OCI-M2 (cell line): ENCODE measurements at regions not wholly inside any gene's neighbourhood (a gene's known extent, or its start where the extent isn't known, plus 50 kb on each side); places are given as distances from the start of the nearest gene placed in this dataset.

Experiments used
- DNase-seq: peaks from one replicate; lab custom pipeline; 2025; ENCODE audit not compliant: unreplicated experiment; lab: John Stamatoyannopoulos, UW

DNA sequence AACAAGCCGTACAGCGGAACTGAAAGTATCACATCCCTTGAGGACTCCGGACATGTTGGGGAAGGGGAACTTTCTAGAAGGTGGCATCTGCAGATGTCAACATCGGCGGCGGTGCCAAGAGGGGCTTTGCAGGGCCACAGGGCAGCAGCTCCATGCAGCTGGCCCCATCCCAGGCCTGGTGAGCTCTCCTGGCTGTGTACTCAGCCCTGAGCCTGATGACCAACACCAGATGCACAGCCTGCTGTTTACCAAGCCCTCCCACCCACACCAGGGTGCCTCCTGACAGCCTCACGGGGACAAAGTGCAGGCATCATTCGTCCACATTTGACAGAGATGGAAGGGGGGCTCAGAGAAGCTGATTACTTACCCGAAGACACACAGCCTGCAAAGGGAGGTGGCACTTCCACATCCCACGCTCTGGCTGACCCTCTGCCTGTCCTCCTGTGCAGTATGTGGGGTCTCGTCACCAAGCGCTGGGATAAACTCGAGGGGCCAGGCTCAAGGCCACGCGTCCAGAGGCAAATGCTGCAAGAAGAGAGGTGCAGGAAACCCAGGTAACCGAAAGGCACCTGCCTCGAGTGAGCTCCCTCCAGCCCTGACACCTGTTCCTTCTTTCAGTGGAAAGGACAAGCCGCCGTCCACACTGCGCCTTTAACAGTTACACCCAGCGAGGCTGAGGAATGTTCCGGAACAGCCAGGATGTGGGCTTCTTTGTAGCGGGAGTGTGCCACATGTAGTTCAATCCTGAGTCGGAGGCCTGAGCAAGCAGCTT is 69.0 kb upstream of the ASAP2 start:
- no peak for DNase-seq

DNA sequence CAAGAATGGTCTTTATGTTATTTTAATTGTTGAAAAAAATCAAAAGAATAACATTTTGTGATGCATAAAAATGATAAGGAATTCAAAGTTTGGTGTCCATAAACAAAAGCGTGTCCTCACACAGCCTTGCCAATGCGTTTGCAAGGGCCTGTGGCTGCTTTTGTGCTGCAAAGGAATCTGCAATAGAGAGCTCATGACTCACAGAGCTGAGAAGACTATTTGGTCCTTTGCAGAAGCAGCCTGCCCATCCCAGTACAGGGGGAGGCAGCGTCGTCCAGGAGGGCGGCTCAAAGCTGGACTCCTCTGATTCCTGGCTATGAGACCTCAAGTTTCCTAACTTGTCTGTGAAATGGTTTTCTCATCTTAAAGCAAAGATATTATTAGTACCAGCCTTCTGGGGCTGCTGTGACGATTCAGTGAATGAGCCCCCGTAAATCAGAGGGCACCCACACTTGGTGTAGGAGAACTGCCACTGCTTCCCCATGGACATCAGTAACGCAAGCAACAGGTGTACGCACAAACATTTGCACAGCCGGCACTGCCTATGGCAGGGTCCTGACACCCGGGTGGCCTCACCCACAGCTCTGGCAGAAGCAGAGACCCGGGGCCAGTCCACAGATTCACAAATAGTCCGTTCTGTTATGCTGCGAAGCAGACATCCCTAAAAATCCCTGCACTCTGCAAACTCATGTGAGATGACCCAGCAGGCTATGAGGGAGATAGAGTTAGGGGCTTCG is 70.6 kb upstream of the ASAP2 start:
- no peak for DNase-seq

DNA sequence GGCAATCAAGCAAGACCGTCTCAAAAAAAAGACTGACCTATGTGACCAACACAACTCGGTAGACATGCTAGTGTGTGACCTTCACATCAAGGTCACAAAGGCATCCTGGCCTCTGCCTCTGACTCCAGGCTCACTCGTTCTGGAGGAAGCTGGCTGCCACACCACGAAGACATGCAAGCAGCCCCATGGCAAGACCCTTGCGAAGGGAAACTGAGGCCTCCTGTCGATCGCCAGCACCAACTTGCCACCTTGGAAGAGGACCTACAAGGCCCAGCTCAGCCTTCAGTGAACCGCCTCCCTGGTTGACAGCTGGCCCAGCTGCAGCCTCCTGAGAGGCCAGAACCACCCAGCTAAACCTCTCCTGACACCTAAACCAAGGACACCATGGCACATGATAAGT is 79.3 kb upstream of the ASAP2 start:
- DNase-seq: no peak

DNA sequence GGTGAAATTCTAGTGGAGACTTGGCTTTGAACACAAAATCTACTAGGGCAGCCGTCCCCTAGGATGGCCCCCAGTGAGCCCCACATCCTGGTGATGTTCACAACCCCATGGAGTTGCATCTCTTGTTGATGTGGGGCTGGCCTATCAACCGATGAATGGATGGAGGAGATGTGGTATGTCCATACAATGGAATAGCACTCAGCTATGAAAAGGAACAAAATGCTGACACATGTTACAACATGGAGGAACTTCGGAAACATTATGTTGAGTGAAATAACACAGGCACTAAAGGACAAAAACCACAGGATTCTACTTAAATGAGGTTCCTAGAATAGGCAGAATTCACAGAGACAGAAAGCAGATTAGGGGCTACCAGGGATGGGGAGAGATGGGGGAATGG is 80.1 kb upstream of the ASAP2 start:
- no peak for DNase-seq

DNA sequence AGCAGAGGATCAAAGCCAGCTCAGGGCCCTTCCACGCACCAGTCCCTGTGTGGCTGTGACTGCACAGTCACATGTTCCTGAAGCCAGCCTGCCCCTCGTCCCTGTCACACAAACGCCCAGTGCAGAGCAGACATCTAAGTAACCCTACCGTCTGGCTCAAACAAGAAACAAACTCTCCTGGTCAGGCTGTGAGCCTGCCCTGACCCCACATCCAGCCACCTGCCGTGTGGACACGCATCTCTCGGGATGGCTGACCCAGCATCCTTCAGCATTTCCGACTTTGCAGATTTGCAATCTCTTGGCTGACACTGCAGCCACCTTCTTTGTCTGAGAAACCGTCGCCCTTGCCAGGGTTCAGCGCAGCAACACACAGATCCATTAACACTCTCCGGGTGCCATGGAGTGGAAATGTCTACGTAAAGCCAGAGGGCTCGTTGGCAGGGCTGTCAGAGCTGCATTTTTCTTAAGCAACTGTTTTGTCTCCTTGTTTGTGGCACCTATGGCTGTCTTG is 82.3 kb upstream of the ASAP2 start:
- no peak for DNase-seq

DNA sequence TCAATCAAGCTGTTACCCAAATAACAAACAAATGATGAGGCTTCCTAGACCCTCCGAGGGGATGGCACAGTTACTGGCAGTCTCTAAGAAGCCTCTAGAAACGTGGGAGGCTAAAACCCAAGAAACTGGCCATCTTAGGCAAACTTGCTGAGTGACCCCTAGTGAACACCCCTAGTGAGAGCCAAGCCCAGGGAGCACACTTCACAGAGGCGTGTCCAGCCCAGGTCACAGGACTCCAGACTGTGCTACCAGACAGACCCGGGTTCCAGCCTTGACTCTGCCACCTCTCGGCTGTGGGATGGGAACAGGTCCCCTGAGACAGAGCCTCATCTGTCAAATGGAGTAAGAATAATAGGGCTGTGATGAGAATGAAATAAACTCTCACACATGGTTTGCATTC is 83.5 kb upstream of the ASAP2 start:
- no peak for DNase-seq

GRCh38 chr2:9122367-9122766 is 84.2 kb upstream of the ASAP2 start:
- DNase-seq: no peak

- DNase-seq: no peak
Measured at GRCh38 chr2:9118383-9118960, 88.1 kb upstream of the ASAP2 start.

- DNase-seq: no peak
Measured at GRCh38 chr2:9115229-9115628, 91.4 kb upstream of the ASAP2 start.

- no peak for DNase-seq
Measured at GRCh38 chr2:9114458-9114857, 92.2 kb upstream of the ASAP2 start.

DNA sequence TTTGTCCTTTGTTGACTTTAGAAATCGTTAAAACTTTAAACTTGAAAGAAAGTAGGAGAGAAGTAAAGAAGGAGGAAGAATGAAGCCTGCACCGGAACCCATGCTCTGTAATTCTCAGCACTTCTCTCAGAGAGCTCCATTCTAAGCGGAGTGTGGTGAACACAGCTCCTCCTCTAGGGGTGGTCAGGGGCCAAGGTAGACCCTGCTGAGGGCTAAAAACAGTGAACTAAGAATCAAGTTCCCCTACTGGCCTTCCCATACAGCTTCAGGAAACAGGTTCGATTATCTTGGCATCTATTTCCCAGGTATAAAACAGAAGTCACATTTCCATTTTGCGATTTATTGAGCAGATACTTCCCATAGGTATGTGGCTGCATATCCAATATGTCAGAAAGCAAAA is 92.7 kb upstream of the ASAP2 start:
- no peak for DNase-seq

- no peak for DNase-seq
Measured at GRCh38 chr2:9113262-9113661, 93.3 kb upstream of the ASAP2 start.

DNA sequence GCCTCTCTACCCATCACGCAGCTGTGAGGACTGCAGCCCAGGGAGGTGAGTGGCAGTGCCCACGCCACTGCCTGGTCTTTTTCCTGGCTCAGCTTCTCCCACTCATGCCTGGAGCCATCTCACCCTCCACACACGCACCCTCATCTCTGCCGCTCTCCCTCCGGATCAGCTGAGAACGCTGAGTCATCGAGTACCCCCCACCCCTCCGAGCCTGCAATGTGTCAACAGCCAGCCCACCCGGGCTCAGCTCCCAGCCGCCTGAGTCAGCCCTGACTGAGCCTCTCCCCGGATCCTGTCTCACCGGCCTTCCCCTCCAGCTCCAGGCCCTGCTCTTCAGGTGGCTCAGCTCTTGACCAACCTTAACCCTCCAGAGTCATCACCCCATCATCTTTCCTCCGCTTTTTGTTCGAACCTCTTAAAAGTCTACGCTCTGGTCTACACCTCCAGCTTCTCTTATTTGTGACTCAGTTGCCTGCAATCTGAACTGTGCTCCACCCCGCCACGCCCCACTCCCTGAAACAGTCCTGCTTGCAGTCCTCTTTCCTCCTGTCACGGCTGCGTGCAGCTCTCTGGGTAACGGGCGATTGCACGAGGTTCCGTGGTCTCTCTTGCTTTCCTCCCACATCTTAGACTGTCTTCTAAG is 94.4 kb upstream of the ASAP2 start:
- no peak for DNase-seq

DNA sequence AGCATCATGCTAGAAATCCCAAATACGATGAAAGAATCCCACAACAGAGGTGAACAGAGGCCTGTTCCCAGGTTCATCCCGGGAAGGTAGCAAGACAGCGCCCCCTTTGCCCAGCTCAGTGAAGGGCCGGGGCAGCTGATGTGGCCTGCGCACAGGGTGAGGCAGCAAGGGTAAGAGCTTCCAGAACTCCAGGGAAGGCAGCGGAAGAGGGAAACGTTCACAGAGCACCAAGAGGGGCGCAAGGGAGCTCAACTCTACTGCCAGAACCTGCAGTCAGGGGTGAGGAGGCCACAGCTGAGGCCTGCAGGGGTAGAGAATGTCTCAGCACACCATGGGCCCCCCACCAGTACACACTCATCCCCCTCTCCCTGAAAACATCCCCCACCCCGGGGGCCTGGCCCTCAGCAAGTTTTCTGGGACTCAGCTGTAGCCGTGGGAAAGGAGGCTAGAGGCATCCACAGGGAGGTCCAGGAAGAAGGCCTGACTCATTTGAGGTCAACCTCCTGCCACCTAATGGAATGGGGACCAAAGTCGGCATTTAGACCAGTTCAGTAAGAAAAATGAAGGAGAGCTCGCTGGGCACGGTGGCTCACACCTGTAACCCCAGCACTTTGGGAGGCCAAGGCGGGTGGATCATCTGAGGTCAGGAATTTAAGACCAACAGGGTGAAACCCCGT is 95.6 kb upstream of the ASAP2 start:
- no peak for DNase-seq

DNA sequence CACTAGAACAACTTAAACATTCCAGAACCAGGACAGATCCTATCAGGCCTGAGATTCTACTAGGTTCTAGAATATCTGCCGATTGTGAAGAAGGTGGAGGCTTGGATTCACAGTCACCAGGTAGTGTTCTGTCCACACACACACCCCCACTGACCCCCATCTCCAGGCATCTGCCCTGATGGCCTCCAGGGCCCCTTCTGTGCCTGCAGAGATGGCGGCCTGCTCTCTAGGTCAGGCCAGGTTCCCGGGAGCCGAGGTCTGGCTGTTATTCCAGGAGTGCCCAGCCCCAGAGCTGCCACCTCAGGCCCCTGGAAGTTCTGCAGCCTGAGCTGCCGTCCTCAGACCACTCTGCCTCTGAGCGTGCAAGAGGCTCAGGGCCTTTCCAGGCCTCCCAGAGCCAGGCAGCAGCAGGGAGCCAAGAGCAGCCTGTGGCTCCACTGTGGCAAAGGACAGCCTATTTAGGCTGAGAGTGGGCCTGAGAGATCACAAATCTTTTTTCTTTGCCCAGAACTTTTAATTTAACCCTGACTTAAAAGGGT is 96.2 kb upstream of the ASAP2 start:
- DNase-seq: no peak

DNA sequence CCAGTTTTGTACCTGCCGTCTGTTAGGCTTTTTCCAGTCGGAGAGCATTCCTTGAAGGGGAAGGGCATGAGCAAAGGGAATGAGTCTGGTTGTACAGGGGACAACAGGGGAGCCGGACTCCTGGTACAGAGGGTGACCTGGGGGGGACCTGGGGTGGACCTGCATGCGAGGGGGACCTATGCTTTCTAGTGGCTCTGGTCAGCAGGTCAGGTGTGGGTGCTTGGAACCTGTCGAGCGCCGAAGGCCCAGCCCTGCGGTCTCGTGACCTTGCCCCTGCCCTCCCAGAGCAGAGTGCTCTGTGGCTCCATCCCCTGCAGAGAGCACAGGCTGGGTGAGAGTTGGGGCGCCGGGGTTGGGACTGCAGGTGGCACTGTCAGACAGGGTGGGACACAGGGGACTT is 96.7 kb upstream of the ASAP2 start:
- DNase-seq: no peak

DNA sequence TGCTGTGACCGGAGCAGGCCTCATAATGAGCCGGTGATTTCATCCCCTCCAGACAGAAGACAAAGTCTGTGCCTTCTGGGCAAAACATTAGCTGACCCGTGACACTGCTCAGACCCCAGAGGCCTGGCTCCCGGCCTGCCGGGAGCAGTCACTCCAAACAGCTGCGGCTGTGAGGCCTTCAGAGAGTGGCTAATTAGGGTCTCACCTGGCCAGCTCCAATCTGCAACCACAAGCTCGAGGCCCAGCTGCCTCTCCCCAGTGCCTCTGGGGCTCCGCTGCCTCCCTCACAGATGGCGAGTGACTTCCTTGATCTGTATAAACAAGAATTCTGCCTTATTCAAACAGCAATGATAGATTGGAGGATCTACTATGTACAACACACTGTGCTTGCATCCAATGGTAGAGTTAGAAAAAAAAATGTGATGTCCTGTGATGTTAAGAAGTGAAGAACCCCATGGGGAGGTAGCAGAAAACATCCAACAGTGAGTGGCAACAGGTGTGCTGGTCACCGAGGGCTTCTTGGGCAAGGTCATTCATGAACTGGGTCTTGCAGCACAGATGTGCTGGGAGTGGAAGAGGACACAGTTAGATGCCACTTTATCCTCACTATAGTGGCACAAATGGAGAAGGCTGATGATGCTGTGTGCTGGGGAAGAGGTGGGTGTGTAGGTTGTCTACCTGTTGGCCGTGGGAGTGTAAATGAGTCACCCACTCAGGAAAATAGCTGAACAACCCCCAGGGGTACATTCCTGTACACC is 98.2 kb upstream of the ASAP2 start:
- DNase-seq: no peak

DNA sequence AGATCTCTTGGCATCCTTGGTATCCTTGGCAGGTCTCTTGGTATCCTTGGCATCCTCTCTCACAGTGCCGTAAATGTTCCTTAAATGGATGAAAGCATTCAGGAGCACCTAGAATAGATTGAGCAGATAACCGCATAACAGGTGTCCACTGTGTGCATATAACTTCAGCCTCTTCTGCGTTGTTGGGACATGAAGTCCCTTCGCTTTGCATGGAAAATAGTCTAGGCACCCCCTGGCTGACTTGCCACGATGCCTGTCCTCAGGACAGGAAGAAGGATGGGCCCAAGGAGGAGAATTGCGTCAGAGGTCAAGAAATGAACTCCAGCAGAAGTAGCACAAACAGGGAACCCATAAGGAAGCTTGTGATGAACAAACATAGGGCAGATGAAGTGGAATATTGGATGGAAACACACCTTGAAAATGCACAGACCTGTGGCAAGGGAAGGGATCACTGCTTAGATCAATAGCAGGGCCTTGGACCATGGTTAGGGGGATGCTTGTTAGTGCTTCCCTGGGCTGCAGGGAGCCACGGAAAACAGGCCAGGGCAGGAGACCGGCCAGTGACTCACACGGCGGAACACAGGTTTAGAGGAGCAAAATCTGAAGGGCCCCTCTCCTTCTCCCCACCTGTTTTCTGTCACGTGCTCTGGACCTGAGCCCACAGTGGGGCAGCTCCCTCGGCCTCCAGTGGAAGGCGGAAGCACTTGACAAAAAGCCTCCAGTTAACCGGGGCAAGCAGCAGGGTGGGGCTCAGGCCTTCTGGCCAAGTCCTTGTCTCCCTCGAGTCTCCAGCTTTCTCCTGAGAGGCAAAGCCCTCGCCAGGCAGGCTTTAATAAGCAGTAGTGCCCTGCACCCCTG is 99.2 kb upstream of the ASAP2 start:
- no peak for DNase-seq
